Activated naive CD8-positive, alpha-beta T cell treated with anti-CD3 and anti-CD28 coated beads for 36 hours (primary cell): ENCODE measurements at regions not wholly inside any gene's neighbourhood (a gene's known extent, or its start where the extent isn't known, plus 50 kb on each side); places are given as distances from the start of the nearest gene placed in this dataset.

Experiments
- DNase-seq: peaks from one replicate; pipeline ENCODE4 v3.0.0; 2021
- H3K27ac Mint-ChIP-seq: one replicate; pipeline ENCODE4 v1.8.0; 2022; ENCODE audit warnings: mild to moderate bottlenecking, moderate library complexity, mixed read lengths
- H3K27me3 Mint-ChIP-seq: one replicate; pipeline ENCODE4 v1.8.0; 2022; ENCODE audit warnings: mild to moderate bottlenecking, mixed read lengths
- H3K36me3 Mint-ChIP-seq: one replicate; pipeline ENCODE4 v1.8.0; 2021; ENCODE audit warnings: mild to moderate bottlenecking, mixed read lengths
- H3K4me1 Mint-ChIP-seq: one replicate; pipeline ENCODE4 v1.8.0; 2021; ENCODE audit warnings: mixed read lengths
- H3K4me3 Mint-ChIP-seq: one replicate; pipeline ENCODE4 v1.8.0; 2022; ENCODE audit warnings: mild to moderate bottlenecking, moderate library complexity, mixed read lengths
- H3K9me3 Mint-ChIP-seq: one replicate; pipeline ENCODE4 v1.8.0; 2022; ENCODE audit warnings: mixed read lengths

- H3K4me3 Mint-ChIP-seq = no peak overlapping the region
- no peaks in the 10 kb centered on the region for H3K27me3 Mint-ChIP-seq
- H3K4me1 Mint-ChIP-seq = no peaks in the 10 kb centered on the region
- no peaks in the 10 kb centered on the region for H3K36me3 Mint-ChIP-seq
- DNase-seq = no peak
- no peaks in the 10 kb centered on the region for H3K9me3 Mint-ChIP-seq
- no peak overlapping the region for H3K27ac Mint-ChIP-seq
Observed at GRCh38 chr1:218547957-218548730, 203.0 kb downstream of the TGFB2 start.

DNA sequence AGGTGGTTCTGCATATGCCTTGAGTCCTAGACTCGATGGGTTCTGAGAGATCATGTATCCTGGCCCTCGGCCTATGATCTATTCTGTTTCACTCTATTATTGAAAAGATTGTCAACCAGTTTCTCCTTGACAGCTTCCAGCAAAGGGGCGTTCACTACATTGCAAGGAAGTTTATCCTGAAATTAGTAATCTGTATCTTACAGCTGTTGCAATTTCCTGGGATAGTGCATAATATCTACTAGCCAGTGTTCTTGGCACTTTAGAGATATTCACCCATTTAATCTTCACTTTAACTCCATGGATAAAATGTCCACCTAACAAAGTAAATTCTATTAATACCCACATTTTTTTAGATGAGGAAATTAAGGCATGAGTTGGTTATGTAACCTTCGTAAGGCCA is 203.6 kb downstream of the TGFB2 start:
- no peak for DNase-seq
- H3K27me3 Mint-ChIP-seq = no peaks in the 10 kb centered on the region
- H3K4me1 Mint-ChIP-seq = no peaks in the 10 kb centered on the region
- no peak overlapping the region for H3K27ac Mint-ChIP-seq
- no peaks in the 10 kb centered on the region for H3K9me3 Mint-ChIP-seq
- H3K4me3 Mint-ChIP-seq = no peak overlapping the region
- H3K36me3 Mint-ChIP-seq = no peaks in the 10 kb centered on the region

- DNase-seq = no peak
- Mint-ChIP-seq H3K27ac (no peak overlapping the region), H3K36me3 (no peaks in the 10 kb centered on the region), H3K4me3 (no peak overlapping the region), H3K4me1 (no peaks in the 10 kb centered on the region), H3K9me3 (no peaks in the 10 kb centered on the region), H3K27me3 (peaks cover 3% of the 10 kb centered on the region)
Observed at GRCh38 chr1:218553197-218553596, 208.1 kb downstream of the TGFB2 start.

DNA sequence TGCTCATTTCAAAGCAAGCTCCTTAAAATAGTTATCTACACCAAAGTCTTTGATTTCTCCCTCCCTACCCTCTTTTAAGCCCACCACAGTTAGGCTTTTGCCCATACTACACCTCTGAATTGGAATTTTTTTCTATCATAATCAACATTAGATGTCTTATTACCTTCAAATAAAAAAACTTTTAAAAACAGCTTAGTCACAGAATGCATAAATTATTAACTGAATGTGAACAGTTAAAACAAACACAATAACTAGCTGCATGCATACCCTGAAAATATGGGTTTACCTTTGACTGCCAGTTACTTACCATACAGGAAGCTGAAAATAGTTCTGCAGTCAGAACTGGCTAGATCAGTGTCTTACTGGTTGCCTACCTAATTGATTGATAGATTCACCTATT is 210.9 kb downstream of the TGFB2 start:
- no peaks in the 10 kb centered on the region for H3K9me3 Mint-ChIP-seq
- no peak overlapping the region for H3K4me3 Mint-ChIP-seq
- H3K27me3 Mint-ChIP-seq = peaks cover 3% of the 10 kb centered on the region
- no peaks in the 10 kb centered on the region for H3K36me3 Mint-ChIP-seq
- no peak overlapping the region for H3K27ac Mint-ChIP-seq
- H3K4me1 Mint-ChIP-seq = no peaks in the 10 kb centered on the region
- no peak for DNase-seq

DNA sequence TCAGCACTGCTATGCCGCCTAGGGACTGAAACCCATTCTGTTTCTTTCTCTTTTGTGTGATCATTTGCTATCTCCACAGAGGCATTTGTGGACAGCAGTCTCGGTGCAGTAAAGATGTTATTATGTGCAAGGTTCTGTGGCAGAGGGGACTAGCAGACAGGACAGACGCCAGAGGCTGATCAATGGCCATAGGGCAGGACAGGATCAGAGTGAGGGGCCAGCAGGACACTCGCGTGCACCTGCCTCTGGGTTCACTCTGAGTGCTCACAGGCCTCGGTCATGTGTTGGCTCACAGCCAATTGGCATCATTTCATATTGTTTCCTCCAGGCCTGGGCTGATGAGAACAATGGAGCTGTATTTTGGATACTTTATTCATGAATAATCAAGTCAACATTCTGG is 212.6 kb downstream of the TGFB2 start:
- no peak for DNase-seq
- Mint-ChIP-seq H3K9me3 (no peaks in the 10 kb centered on the region), H3K4me3 (no peak overlapping the region), H3K27ac (no peak overlapping the region), H3K4me1 (no peaks in the 10 kb centered on the region), H3K27me3 (peaks cover 3% of the 10 kb centered on the region), H3K36me3 (no peaks in the 10 kb centered on the region)

- no peak for DNase-seq
- Mint-ChIP-seq H3K27ac (no peak overlapping the region), H3K36me3 (no peaks in the 10 kb centered on the region), H3K27me3 (peaks cover 3% of the 10 kb centered on the region), H3K9me3 (no peaks in the 10 kb centered on the region), H3K4me3 (no peak overlapping the region), H3K4me1 (no peaks in the 10 kb centered on the region)
Observed at GRCh38 chr1:218558271-218558810, 213.2 kb downstream of the TGFB2 start.

DNA sequence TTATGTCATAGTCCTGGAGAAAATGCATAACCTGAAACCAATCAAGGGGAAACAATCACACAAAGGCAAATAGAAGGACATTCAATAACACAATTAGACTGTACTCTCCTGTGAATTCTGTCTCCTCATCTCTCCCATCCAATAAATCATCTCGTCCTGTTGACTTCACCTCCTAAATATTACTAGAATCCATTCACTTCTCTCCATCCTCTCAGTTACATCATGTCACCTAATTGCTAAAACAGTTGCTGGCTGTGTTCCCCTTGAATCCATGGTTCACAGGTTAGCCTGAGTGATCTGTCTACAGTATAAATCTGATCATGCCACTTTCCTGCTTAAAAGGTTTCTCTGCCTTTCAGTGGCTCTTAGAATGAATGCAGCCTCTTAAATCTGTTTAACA is 220.2 kb downstream of the TGFB2 start:
- no peaks in the 10 kb centered on the region for H3K27me3 Mint-ChIP-seq
- H3K36me3 Mint-ChIP-seq = no peaks in the 10 kb centered on the region
- no peak overlapping the region for H3K4me3 Mint-ChIP-seq
- no peak overlapping the region for H3K27ac Mint-ChIP-seq
- no peaks in the 10 kb centered on the region for H3K4me1 Mint-ChIP-seq
- H3K9me3 Mint-ChIP-seq = no peaks in the 10 kb centered on the region
- DNase-seq = no peak

DNA sequence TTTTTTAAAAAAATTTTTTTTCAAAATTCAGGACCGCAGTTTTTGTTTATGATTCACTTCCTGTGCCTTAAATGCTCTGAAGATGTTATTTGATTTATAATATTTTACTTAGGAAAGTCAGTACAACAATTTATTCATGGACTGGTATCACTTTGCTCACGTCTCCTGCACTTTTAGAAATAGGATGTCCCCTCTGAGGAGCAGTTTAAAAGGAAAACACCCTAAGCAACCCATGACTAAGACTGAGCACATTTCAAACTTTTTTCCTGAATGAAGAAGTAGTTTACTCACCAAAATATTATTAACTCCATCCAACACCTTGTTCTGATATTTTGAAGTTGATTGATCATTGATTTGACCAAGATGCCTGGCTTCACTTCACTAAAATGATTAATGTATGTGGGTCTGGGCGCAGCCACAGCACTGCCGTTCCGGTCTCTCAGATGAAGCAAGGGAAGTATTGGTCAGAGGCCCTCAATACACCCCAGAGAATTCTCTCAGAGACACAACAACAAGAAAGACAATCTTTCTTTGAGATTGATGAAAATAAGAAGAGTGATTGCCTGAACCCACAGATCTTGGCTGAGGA is 223.9 kb downstream of the TGFB2 start:
- no peak for DNase-seq
- Mint-ChIP-seq H3K36me3 (no peaks in the 10 kb centered on the region), H3K27ac (no peak overlapping the region), H3K9me3 (no peaks in the 10 kb centered on the region), H3K4me3 (no peak overlapping the region), H3K27me3 (no peaks in the 10 kb centered on the region), H3K4me1 (no peaks in the 10 kb centered on the region)

DNA sequence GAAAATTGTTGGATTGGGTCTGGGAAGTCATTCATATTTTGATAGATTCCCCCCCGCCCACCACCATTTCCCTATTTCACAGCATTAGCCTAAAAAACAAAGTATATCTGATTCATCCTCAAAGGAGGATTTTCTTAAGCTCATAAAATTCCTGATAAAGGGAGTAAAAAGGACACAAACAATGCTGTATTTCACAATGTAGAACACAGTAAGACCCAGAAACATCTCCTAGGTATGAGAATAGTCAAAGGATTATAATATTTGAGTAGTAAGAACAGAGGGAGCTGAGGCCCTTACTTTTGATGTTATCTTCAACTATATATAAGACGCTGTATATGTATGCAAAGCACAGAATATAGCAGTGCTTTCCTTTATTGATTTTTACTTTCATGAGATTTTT is 225.3 kb downstream of the TGFB2 start:
- DNase-seq = no peak
- Mint-ChIP-seq H3K9me3 (no peaks in the 10 kb centered on the region), H3K4me3 (no peak overlapping the region), H3K4me1 (no peaks in the 10 kb centered on the region), H3K27me3 (no peaks in the 10 kb centered on the region), H3K36me3 (no peaks in the 10 kb centered on the region), H3K27ac (no peak overlapping the region)

GRCh38 chr1:218571491-218571890 is 226.4 kb downstream of the TGFB2 start:
- Mint-ChIP-seq H3K27me3 (no peaks in the 10 kb centered on the region), H3K4me3 (no peak overlapping the region), H3K36me3 (no peaks in the 10 kb centered on the region), H3K27ac (no peak overlapping the region), H3K4me1 (no peaks in the 10 kb centered on the region), H3K9me3 (no peaks in the 10 kb centered on the region)
- DNase-seq = no peak

GRCh38 chr1:218572050-218572449 is 226.9 kb downstream of the TGFB2 start:
- no peaks in the 10 kb centered on the region for H3K27me3 Mint-ChIP-seq
- H3K9me3 Mint-ChIP-seq = no peaks in the 10 kb centered on the region
- H3K36me3 Mint-ChIP-seq = no peaks in the 10 kb centered on the region

DNA sequence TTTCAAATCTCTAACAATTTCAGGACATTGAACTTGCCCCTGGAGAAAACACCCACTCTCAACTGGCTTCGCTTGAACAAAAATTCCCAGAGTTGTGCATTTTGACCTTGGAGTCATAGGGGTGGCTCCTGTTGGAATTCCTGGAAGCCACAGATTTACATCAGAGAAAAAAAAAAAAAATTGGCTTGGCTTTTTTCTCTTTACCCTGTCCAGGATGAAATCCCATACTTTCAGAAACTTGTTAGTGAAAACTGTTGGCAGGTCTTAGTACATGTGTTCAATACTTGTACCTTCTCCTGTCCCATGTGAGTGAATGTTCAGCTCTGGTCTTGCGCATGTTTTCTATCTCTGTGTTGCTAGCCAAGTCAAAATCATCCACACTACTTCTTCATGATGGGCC is 228.8 kb downstream of the TGFB2 start:
- Mint-ChIP-seq H3K36me3 (no peaks in the 10 kb centered on the region), H3K4me1 (no peaks in the 10 kb centered on the region), H3K27ac (no peak overlapping the region), H3K9me3 (no peaks in the 10 kb centered on the region), H3K27me3 (no peaks in the 10 kb centered on the region), H3K4me3 (no peak overlapping the region)
- DNase-seq = no peak

More at GRCh38 chr1:218572050-218572449, 226.9 kb downstream of the TGFB2 start:
- Mint-ChIP-seq H3K4me1 (no peaks in the 10 kb centered on the region), H3K4me3 (no peak overlapping the region), H3K27ac (no peak overlapping the region)
- DNase-seq = no peak

DNA sequence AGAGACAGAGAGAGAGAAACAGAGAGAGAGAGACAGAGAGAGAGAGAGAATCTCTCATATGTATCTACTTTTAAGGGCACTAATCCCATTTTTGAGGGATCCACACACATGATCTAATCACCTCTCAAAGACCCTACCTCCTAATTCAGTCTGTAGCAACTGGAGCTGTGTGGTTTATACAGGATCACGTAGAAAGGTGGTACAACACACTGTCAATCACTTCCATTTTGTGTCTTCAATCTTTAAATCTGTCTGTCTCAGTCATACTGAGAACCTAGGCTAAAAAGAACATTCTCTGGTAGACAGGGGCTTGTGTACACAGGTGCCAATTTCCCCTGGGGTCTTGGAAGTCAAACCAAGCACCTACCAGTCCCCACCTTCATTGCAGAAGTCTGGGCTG is 229.9 kb downstream of the TGFB2 start:
- H3K4me1 Mint-ChIP-seq = no peaks in the 10 kb centered on the region

GRCh38 chr1:218575856-218576255 is 230.7 kb downstream of the TGFB2 start:
- no peaks in the 10 kb centered on the region for H3K4me1 Mint-ChIP-seq
- DNase-seq = no peak
- H3K36me3 Mint-ChIP-seq = no peaks in the 10 kb centered on the region
- H3K27me3 Mint-ChIP-seq = no peaks in the 10 kb centered on the region
- no peak overlapping the region for H3K27ac Mint-ChIP-seq
- no peaks in the 10 kb centered on the region for H3K9me3 Mint-ChIP-seq
- H3K4me3 Mint-ChIP-seq = no peak overlapping the region

More for the DNA sequence above, 229.9 kb downstream of the TGFB2 start:
- Mint-ChIP-seq H3K36me3 (no peaks in the 10 kb centered on the region), H3K27ac (no peak overlapping the region), H3K27me3 (no peaks in the 10 kb centered on the region), H3K4me3 (no peak overlapping the region), H3K9me3 (no peaks in the 10 kb centered on the region)
- DNase-seq = no peak

- Mint-ChIP-seq H3K27me3 (peaks cover 10% of the 10 kb centered on the region), H3K4me1 (no peaks in the 10 kb centered on the region), H3K4me3 (no peak overlapping the region), H3K27ac (no peak overlapping the region), H3K36me3 (no peaks in the 10 kb centered on the region), H3K9me3 (peaks cover 4% of the 10 kb centered on the region)
- DNase-seq = no peak
Observed at GRCh38 chr1:218582646-218583045, 237.5 kb downstream of the TGFB2 start.
